ENCODE measurements at regions not wholly inside any gene's neighbourhood (a gene's known extent, or its start where the extent isn't known, plus 50 kb on each side); places are given as distances from the start of the nearest gene placed in this dataset.

DNA sequence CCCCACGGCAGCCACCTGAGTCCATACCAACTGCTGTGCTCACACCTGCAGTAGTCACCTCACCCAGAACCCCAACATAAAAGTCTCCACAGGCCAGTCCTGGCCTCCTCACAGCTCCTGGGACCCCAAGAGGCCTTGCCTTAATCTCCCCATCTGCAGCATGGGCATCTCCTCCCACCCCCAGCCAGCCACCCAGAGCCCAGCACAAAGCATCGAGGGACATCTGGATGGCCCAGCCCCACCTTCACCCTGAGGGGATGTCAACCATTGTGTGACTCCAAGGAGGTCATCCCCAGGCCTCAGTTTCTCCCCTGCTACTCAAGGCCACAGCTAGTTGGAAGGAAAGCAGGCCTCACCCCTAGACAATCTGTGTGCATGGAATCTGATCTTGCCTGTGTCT, 1775.3 kb downstream of the TP53TG3F start:
- H3K36me3 ChIP-seq (ENCODE audit: control insufficient read depth in 2 of 2, insufficient read depth in 1 of 2, low read length in 2 of 2) = no peaks in the 10 kb centered on the region
- no peaks in the 10 kb centered on the region for H3K4me1 ChIP-seq (ENCODE audit: control insufficient read depth, insufficient read depth, low read length)
- H3K4me3 ChIP-seq (ENCODE audit: low read depth, low read length) = no peak overlapping the region
- no peak overlapping the region for H3K27ac ChIP-seq (ENCODE audit: extremely low read depth, low read depth, low read length)
- ChIA-PET POLR2A (no interaction called here), CTCF (no interaction called here)
- no peaks in the 10 kb centered on the region for H3K9me3 ChIP-seq (ENCODE audit: control insufficient read depth, insufficient read depth, low read depth, low read length)
- TF ChIP-seq ZNF302 (tag by site-specific recombination; IDR thresholded peaks at IDR 0.05; ENCODE audit: low read depth) (no peak), ZFHX2 (tag by site-specific recombination; conservative IDR thresholded peaks at IDR 0.05) (no peak), ZNF529 (tag by site-specific recombination; IDR thresholded peaks at IDR 0.05; ENCODE audit: insufficient replicate concordance) (no peak), REPIN1 (tag by site-specific recombination; IDR thresholded peaks at IDR 0.05; ENCODE audit: low read depth) (no peak), GFI1B (tag by site-specific recombination; IDR thresholded peaks at IDR 0.05) (no peak)

DNA sequence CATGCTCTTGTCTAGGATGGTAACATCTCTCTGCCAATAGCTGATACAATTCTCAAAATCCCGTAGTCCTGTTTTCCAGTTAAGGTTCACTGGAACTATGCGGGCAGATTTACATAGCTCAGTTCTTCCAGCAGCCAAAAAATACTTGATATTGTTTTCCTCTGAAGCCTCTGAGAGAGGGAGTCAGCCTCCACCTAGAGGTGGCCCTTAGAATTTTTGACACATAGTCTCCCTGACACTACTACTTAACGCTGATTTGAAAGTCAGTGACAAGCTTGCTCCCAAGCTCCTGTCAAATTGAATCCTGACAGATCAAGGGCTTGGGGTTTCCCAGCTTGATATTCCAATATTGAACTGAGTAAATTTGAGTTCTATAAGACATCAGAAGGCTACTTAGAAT, 1780.1 kb downstream of the TP53TG3F start:
- no peaks in the 10 kb centered on the region for H3K36me3 ChIP-seq (ENCODE audit: control insufficient read depth in 2 of 2, insufficient read depth in 1 of 2, low read length in 2 of 2)
- no peaks in the 10 kb centered on the region for H3K9me3 ChIP-seq (ENCODE audit: control insufficient read depth, insufficient read depth, low read depth, low read length)
- no peak overlapping the region for H3K4me3 ChIP-seq (ENCODE audit: low read depth, low read length)
- H3K27ac ChIP-seq (ENCODE audit: extremely low read depth, low read depth, low read length) = no peak overlapping the region
- CTCF ChIA-PET = interaction anchor here (0.6 to 1.1 kb wide), 3 partner anchors 61 to 192 kb away, joined by 3 read pairs; no protein-coding TSS in a partner anchor
- H3K4me1 ChIP-seq (ENCODE audit: control insufficient read depth, insufficient read depth, low read length) = no peaks in the 10 kb centered on the region
- POLR2A ChIA-PET = no interaction called here
- TF ChIP-seq ZNF133 (tag by site-specific recombination; IDR thresholded peaks at IDR 0.05) (no peak), ZFP37 (tag by site-specific recombination; IDR thresholded peaks at IDR 0.05) (no peak), HOXA7 (CRISPR knock-in tag; IDR thresholded peaks at IDR 0.05; ENCODE audit: borderline replicate concordance) (no peak), ZBTB48 (tag by site-specific recombination; IDR thresholded peaks at IDR 0.05) (no peak), ZNF2 (tag by site-specific recombination; IDR thresholded peaks at IDR 0.05) (no peak), ZNF473 (tag by site-specific recombination; IDR thresholded peaks at IDR 0.05) (no peak), ZNF707 (tag by site-specific recombination; IDR thresholded peaks at IDR 0.05) (no peak), ZNF416 (tag by site-specific recombination; IDR thresholded peaks at IDR 0.05) (no peak), MYNN (tag by site-specific recombination; IDR thresholded peaks at IDR 0.05; ENCODE audit: borderline replicate concordance) (no peak), ZNF670 (tag by site-specific recombination; IDR thresholded peaks at IDR 0.05; ENCODE audit: low read depth) (no peak), ZNF140 (tag by site-specific recombination; IDR thresholded peaks at IDR 0.05) (no peak), ZNF521 (tag by site-specific recombination; IDR thresholded peaks at IDR 0.05) (no peak)
- TF ChIP-seq, protein P1, sequence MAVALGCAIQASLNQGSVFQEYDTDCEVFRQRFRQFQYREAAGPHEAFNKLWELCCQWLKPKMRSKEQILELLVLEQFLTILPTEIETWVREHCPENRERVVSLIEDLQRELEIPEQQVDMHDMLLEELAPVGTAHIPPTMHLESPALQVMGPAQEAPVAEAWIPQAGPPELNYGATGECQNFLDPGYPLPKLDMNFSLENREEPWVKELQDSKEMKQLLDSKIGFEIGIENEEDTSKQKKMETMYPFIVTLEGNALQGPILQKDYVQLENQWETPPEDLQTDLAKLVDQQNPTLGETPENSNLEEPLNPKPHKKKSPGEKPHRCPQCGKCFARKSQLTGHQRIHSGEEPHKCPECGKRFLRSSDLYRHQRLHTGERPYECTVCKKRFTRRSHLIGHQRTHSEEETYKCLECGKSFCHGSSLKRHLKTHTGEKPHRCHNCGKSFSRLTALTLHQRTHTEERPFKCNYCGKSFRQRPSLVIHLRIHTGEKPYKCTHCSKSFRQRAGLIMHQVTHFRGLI (tag by site-specific recombination; IDR thresholded peaks at IDR 0.05) = no peak
- TF ChIP-seq, protein P2, sequence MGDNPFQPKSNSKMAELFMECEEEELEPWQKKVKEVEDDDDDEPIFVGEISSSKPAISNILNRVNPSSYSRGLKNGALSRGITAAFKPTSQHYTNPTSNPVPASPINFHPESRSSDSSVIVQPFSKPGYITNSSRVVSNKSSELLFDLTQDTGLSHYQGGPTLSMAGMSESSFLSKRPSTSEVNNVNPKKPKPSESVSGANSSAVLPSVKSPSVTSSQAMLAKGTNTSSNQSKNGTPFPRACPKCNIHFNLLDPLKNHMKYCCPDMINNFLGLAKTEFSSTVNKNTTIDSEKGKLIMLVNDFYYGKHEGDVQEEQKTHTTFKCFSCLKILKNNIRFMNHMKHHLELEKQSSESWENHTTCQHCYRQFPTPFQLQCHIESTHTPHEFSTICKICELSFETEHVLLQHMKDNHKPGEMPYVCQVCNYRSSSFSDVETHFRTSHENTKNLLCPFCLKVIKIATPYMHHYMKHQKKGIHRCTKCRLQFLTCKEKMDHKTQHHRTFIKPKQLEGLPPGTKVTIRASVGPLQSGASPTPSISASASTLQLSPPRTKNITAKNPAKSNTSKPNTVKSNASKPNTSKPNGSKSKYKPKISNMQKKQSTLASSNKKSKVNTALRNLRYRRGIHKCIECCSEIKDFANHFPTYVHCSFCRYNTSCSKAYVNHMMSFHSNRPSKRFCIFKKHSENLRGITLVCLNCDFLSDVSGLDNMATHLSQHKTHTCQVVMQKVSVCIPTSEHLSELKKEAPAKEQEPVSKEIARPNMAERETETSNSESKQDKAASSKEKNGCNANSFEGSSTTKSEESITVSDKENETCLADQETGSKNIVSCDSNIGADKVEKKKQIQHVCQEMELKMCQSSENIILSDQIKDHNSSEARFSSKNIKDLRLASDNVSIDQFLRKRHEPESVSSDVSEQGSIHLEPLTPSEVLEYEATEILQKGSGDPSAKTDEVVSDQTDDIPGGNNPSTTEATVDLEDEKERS (tag by site-specific recombination; IDR thresholded peaks at IDR 0.05) = no peak
- TF ChIP-seq, protein P3, sequence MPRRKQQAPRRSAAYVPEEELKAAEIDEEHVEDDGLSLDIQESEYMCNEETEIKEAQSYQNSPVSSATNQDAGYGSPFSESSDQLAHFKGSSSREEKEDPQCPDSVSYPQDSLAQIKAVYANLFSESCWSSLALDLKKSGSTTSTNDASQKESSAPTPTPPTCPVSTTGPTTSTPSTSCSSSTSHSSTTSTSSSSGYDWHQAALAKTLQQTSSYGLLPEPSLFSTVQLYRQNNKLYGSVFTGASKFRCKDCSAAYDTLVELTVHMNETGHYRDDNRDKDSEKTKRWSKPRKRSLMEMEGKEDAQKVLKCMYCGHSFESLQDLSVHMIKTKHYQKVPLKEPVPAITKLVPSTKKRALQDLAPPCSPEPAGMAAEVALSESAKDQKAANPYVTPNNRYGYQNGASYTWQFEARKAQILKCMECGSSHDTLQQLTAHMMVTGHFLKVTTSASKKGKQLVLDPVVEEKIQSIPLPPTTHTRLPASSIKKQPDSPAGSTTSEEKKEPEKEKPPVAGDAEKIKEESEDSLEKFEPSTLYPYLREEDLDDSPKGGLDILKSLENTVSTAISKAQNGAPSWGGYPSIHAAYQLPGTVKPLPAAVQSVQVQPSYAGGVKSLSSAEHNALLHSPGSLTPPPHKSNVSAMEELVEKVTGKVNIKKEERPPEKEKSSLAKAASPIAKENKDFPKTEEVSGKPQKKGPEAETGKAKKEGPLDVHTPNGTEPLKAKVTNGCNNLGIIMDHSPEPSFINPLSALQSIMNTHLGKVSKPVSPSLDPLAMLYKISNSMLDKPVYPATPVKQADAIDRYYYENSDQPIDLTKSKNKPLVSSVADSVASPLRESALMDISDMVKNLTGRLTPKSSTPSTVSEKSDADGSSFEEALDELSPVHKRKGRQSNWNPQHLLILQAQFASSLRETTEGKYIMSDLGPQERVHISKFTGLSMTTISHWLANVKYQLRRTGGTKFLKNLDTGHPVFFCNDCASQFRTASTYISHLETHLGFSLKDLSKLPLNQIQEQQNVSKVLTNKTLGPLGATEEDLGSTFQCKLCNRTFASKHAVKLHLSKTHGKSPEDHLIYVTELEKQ (tag by site-specific recombination; IDR thresholded peaks at IDR 0.05; ENCODE audit: borderline replicate concordance) = no peak
- TF ChIP-seq, protein P4, sequence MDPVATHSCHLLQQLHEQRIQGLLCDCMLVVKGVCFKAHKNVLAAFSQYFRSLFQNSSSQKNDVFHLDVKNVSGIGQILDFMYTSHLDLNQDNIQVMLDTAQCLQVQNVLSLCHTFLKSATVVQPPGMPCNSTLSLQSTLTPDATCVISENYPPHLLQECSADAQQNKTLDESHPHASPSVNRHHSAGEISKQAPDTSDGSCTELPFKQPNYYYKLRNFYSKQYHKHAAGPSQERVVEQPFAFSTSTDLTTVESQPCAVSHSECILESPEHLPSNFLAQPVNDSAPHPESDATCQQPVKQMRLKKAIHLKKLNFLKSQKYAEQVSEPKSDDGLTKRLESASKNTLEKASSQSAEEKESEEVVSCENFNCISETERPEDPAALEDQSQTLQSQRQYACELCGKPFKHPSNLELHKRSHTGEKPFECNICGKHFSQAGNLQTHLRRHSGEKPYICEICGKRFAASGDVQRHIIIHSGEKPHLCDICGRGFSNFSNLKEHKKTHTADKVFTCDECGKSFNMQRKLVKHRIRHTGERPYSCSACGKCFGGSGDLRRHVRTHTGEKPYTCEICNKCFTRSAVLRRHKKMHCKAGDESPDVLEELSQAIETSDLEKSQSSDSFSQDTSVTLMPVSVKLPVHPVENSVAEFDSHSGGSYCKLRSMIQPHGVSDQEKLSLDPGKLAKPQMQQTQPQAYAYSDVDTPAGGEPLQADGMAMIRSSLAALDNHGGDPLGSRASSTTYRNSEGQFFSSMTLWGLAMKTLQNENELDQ (tag by site-specific recombination; IDR thresholded peaks at IDR 0.05; ENCODE audit: low read depth) = no peak
